AG04450 (cell line): ENCODE measurements at regions not wholly inside any gene's neighbourhood (a gene's known extent, or its start where the extent isn't known, plus 50 kb on each side); places are given as distances from the start of the nearest gene placed in this dataset.

ENCODE experiments used
- CTCF ChIA-PET: fragments of 300-600, 350-600 bp; formaldehyde crosslinking; extraction: SDS; loops from one replicate; lab custom pipeline; 2022; ENCODE audit warnings: antibody characterized with exemption, inconsistent platforms; lab: Charles Lee
- POLR2A ChIA-PET: fragments of 350-600 bp; formaldehyde crosslinking; extraction: SDS; loops from one replicate; lab custom pipeline; 2021; ENCODE audit warnings: antibody characterized with exemption, inconsistent platforms; lab: Yijun Ruan, JAX
- DNase-seq: peaks from one replicate; pipeline ENCODE4 v3.0.0-alpha.2; 2011; ENCODE audit warnings: low read depth, low spot score
- H3K27ac ChIP-seq: one replicate; pipeline ENCODE4 v1.5.1; 2012; ENCODE audit warnings: low read depth, low read length, control low read depth
- H3K27me3 ChIP-seq: one replicate; pipeline ENCODE4 v1.6.0; 2012; ENCODE audit warnings: low read length; ENCODE audit not compliant: control insufficient read depth, insufficient read depth
- H3K4me3 ChIP-seq: 2 replicates; pipeline ENCODE4 v1.5.1; 2011; ENCODE audit warnings: mild to moderate bottlenecking, low read depth, low read length, control low read depth
- H3K9me3 ChIP-seq: 2 replicates; pipeline ENCODE4 v1.5.1; 2012; ENCODE audit warnings: low read length; ENCODE audit not compliant: control insufficient read depth, insufficient read depth
- CTCF ChIP-seq: IDR thresholded peaks from 2 replicates; pipeline ENCODE4 v1.5.1; 2011; ENCODE audit warnings: low read depth, low read length, control low read depth, inconsistent platforms

GRCh38 chr1:165039996-165040395 is 316.5 kb downstream of the LMX1A start:
- no peak overlapping the region for H3K27ac ChIP-seq
- H3K9me3 ChIP-seq, result no peaks in the 10 kb centered on the region
- H3K27me3 ChIP-seq, result no peaks in the 10 kb centered on the region
- ChIA-PET POLR2A (no interaction called here), CTCF (no interaction called here)
- no peak for TF ChIP-seq CTCF
- no peak for DNase-seq
- H3K4me3 ChIP-seq, result no peak overlapping the region

- no peak overlapping the region for H3K4me3 ChIP-seq
- ChIA-PET POLR2A (no interaction called here), CTCF (no interaction called here)
Measured at GRCh38 chr1:165036403-165036802, 320.1 kb downstream of the LMX1A start.

GRCh38 chr1:165034136-165034809 is 322.2 kb downstream of the LMX1A start:
- ChIA-PET POLR2A (no interaction called here), CTCF (no interaction called here)
- Histone ChIP-seq H3K27ac (no peak overlapping the region), H3K27me3 (no peaks in the 10 kb centered on the region), H3K4me3 (no peak overlapping the region), H3K9me3 (no peaks in the 10 kb centered on the region)
- no peak for DNase-seq
- no peak for TF ChIP-seq CTCF

More at GRCh38 chr1:165036403-165036802, 320.1 kb downstream of the LMX1A start:
- no peak for TF ChIP-seq CTCF
- DNase-seq, result no peak
- H3K27ac ChIP-seq, result no peak overlapping the region
- no peaks in the 10 kb centered on the region for H3K27me3 ChIP-seq
- no peaks in the 10 kb centered on the region for H3K9me3 ChIP-seq

- ChIA-PET POLR2A (no interaction called here), CTCF (no interaction called here)
- Histone ChIP-seq H3K27me3 (no peaks in the 10 kb centered on the region), H3K4me3 (no peak overlapping the region), H3K27ac (no peak overlapping the region), H3K9me3 (no peaks in the 10 kb centered on the region)
- no peak for DNase-seq
- no peak for TF ChIP-seq CTCF
Measured at GRCh38 chr1:165031001-165031400, 325.5 kb downstream of the LMX1A start.

GRCh38 chr1:165025805-165026204 is 330.7 kb downstream of the LMX1A start:
- CTCF ChIA-PET, result no interaction called here

More at GRCh38 chr1:165025805-165026204, 330.7 kb downstream of the LMX1A start:
- H3K4me3 ChIP-seq, result no peak overlapping the region
- no peaks in the 10 kb centered on the region for H3K27me3 ChIP-seq
- no peak for DNase-seq
- TF ChIP-seq CTCF, result no peak
- no peaks in the 10 kb centered on the region for H3K9me3 ChIP-seq
- H3K27ac ChIP-seq, result no peak overlapping the region
- POLR2A ChIA-PET, result no interaction called here
